ENCODE measurements at regions not wholly inside any gene's neighbourhood (a gene's known extent, or its start where the extent isn't known, plus 50 kb on each side); places are given as distances from the start of the nearest gene placed in this dataset.

DNA sequence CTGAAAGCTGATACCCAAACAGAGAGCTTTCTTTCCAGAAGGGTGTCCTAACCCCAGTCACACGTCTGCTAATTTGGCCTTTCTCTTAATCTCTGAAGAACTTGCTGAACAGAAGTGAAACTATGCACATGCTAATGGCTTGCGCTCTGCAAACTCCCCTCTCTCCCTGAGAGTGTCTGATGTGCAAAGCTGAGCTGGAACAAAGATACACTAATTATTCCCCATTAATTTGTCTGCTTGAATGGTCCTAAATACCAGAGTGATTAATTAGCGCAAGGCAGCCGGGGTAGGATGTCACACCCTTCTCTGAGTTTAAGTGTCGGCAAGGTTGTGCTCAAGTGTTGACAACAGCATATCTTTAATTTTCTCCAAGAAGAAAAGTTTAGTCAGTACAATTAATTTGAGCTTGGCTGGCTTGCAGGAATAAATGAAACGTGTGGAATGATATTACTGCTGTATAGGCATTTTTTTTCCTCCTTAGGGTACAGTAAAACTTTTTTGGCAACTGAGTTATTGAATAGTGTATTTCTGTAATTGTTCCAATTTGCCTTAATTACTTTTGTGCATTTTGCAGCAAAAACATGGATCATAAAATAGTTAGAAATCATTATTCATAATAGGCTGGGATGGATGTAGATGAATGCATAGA is 715.9 kb upstream of the POU3F2 start:
- 0 out of 2 replicates have a peak, but pooled peaks cover 5% of the 10 kb centered on the region for H3K27me3 ChIP-seq (replicated peaks)
- no peaks in the 10 kb centered on the region for H3K36me3 ChIP-seq
- H3K4me3 ChIP-seq, result no peak overlapping the region
- H3K9me3 ChIP-seq (replicated peaks), result no peaks in the 10 kb centered on the region
- H3K27ac ChIP-seq, result no peak overlapping the region
- DNase-seq (ENCODE audit: low read depth in 1 of 2, low spot score in 2 of 2), result no peak
- H3K4me1 ChIP-seq (replicated peaks), result no peaks in the 10 kb centered on the region

GRCh38 chr6:98124171-98124570 is 710.2 kb upstream of the POU3F2 start:
- DNase-seq (ENCODE audit: low read depth in 1 of 2, low spot score in 2 of 2), result no peak

GRCh38 chr6:98131290-98131990 is 702.9 kb upstream of the POU3F2 start:
- Histone ChIP-seq H3K4me3 (no peak overlapping the region), H3K36me3 (no peaks in the 10 kb centered on the region), H3K4me1 (replicated peaks) (no peaks in the 10 kb centered on the region), H3K27me3 (replicated peaks) (no peaks in the 10 kb centered on the region), H3K9me3 (replicated peaks) (no peaks in the 10 kb centered on the region), H3K27ac (no peak overlapping the region)
- no peak for DNase-seq (ENCODE audit: low read depth in 1 of 2, low spot score in 2 of 2)

More at GRCh38 chr6:98124171-98124570, 710.2 kb upstream of the POU3F2 start:
- H3K9me3 ChIP-seq (replicated peaks), result no peaks in the 10 kb centered on the region
- H3K4me1 ChIP-seq (replicated peaks), result no peaks in the 10 kb centered on the region
- H3K4me3 ChIP-seq, result no peak overlapping the region
- H3K27ac ChIP-seq, result no peak overlapping the region
- no peaks in the 10 kb centered on the region for H3K36me3 ChIP-seq
- no peaks in the 10 kb centered on the region for H3K27me3 ChIP-seq (replicated peaks)

- Histone ChIP-seq H3K27me3 (replicated peaks) (no peaks in the 10 kb centered on the region), H3K36me3 (no peaks in the 10 kb centered on the region), H3K4me3 (no peak overlapping the region), H3K9me3 (replicated peaks) (no peaks in the 10 kb centered on the region), H3K4me1 (replicated peaks) (no peaks in the 10 kb centered on the region), H3K27ac (no peak overlapping the region)
- no peak for DNase-seq (ENCODE audit: low read depth in 1 of 2, low spot score in 2 of 2)
Observed at GRCh38 chr6:98136333-98136732, 698.0 kb upstream of the POU3F2 start.

GRCh38 chr6:98137391-98137790 is 697.0 kb upstream of the POU3F2 start:
- Histone ChIP-seq H3K4me1 (replicated peaks) (no peaks in the 10 kb centered on the region), H3K36me3 (no peaks in the 10 kb centered on the region), H3K27me3 (replicated peaks) (no peaks in the 10 kb centered on the region), H3K27ac (no peak overlapping the region), H3K4me3 (no peak overlapping the region), H3K9me3 (replicated peaks) (no peaks in the 10 kb centered on the region)
- no peak for DNase-seq (ENCODE audit: low read depth in 1 of 2, low spot score in 2 of 2)

- H3K27ac ChIP-seq, result no peak overlapping the region
- no peak overlapping the region for H3K4me3 ChIP-seq
- H3K9me3 ChIP-seq (replicated peaks), result no peaks in the 10 kb centered on the region
- DNase-seq (ENCODE audit: low read depth in 1 of 2, low spot score in 2 of 2), result no peak
- no peaks in the 10 kb centered on the region for H3K27me3 ChIP-seq (replicated peaks)
- H3K4me1 ChIP-seq (replicated peaks), result no peaks in the 10 kb centered on the region
- no peaks in the 10 kb centered on the region for H3K36me3 ChIP-seq
Observed at GRCh38 chr6:98142839-98143238, 691.5 kb upstream of the POU3F2 start.

DNA sequence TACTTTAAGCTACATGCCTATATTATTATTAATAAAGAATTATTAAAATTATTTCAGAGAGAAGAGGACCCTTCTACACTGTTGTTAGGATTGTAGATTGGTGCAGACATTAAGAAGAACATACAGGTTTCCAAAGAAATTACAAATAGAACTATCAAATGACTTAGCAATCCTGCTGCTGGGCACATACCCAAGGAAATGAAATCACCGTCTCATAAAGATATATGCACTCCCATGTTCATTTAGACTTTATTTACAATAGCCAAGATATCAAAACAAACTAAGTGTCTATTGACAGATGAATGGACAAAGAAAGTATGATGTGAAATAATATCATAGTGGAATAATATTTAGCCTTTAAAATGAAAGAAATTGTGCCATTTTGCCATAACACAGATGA is 687.7 kb upstream of the POU3F2 start:
- no peak overlapping the region for H3K27ac ChIP-seq
- H3K27me3 ChIP-seq (replicated peaks), result no peaks in the 10 kb centered on the region
- H3K4me3 ChIP-seq, result no peak overlapping the region
- no peaks in the 10 kb centered on the region for H3K9me3 ChIP-seq (replicated peaks)
- DNase-seq (ENCODE audit: low read depth in 1 of 2, low spot score in 2 of 2), result no peak
- H3K4me1 ChIP-seq (replicated peaks), result no peaks in the 10 kb centered on the region
- no peaks in the 10 kb centered on the region for H3K36me3 ChIP-seq

DNA sequence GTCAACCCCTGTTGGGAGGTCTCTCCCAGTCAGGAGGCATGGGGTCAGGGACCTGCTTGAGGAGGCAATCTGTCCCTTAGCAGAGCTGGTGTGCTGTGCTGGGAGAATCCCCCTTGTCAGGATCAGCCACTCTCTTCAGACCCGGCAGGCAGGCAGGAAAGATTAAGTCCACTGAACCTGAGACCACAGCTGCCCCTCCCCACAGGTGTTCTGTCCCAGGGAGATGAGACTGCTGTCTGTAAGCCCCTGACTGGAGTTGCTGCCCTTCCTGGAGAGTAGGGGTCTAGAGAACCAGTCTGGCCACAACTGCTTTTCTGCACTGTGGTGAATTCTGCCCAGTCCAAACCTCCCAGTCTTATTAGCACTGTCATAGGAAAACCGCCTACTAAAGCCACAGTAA is 677.8 kb upstream of the POU3F2 start:
- Histone ChIP-seq H3K4me3 (no peak overlapping the region), H3K4me1 (replicated peaks) (no peaks in the 10 kb centered on the region), H3K9me3 (replicated peaks) (no peaks in the 10 kb centered on the region), H3K36me3 (no peaks in the 10 kb centered on the region), H3K27me3 (replicated peaks) (no peaks in the 10 kb centered on the region), H3K27ac (no peak overlapping the region)
- no peak for DNase-seq (ENCODE audit: low read depth in 1 of 2, low spot score in 2 of 2)

- no peak overlapping the region for H3K4me3 ChIP-seq
Observed at GRCh38 chr6:98179606-98180005, 654.8 kb upstream of the POU3F2 start.

GRCh38 chr6:98200084-98200483 is 634.3 kb upstream of the POU3F2 start:
- H3K9me3 ChIP-seq (replicated peaks), result no peaks in the 10 kb centered on the region
- no peak for DNase-seq (ENCODE audit: low read depth in 1 of 2, low spot score in 2 of 2)
- no peaks in the 10 kb centered on the region for H3K4me1 ChIP-seq (replicated peaks)
- H3K4me3 ChIP-seq, result no peak overlapping the region
- H3K27me3 ChIP-seq (replicated peaks), result no peaks in the 10 kb centered on the region
- H3K36me3 ChIP-seq, result no peaks in the 10 kb centered on the region
- H3K27ac ChIP-seq, result no peak overlapping the region

More at GRCh38 chr6:98179606-98180005, 654.8 kb upstream of the POU3F2 start:
- no peaks in the 10 kb centered on the region for H3K27me3 ChIP-seq (replicated peaks)
- DNase-seq (ENCODE audit: low read depth in 1 of 2, low spot score in 2 of 2), result no peak
- no peaks in the 10 kb centered on the region for H3K4me1 ChIP-seq (replicated peaks)
- H3K27ac ChIP-seq, result no peak overlapping the region
- H3K36me3 ChIP-seq, result no peaks in the 10 kb centered on the region
- no peaks in the 10 kb centered on the region for H3K9me3 ChIP-seq (replicated peaks)

GRCh38 chr6:98203170-98203806 is 631.1 kb upstream of the POU3F2 start:
- Histone ChIP-seq H3K27ac (no peak overlapping the region), H3K4me1 (replicated peaks) (no peaks in the 10 kb centered on the region), H3K36me3 (no peaks in the 10 kb centered on the region), H3K4me3 (no peak overlapping the region), H3K27me3 (replicated peaks) (no peaks in the 10 kb centered on the region), H3K9me3 (replicated peaks) (no peaks in the 10 kb centered on the region)
- no peak for DNase-seq (ENCODE audit: low read depth in 1 of 2, low spot score in 2 of 2)

DNA sequence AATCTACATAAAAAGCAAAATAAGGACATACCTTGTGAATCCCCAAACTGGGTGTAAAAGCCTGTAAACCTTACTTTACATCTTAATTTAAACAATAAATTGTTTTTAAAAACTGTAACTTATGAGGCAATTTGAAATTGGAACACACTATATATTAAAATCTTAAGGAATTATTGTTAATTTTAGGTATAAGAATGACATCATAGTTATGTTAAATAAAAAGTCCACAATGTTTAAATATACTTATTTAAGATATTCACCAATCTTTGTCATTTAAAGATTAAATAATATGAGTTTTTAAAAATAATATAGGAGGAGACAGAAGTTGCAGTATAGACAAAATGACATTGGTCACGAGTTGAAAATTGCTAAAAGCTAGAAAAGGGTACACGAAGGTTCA is 621.9 kb upstream of the POU3F2 start:
- H3K27me3 ChIP-seq (replicated peaks), result no peaks in the 10 kb centered on the region
- no peak overlapping the region for H3K27ac ChIP-seq
- H3K4me1 ChIP-seq (replicated peaks), result no peaks in the 10 kb centered on the region
- no peak for DNase-seq (ENCODE audit: low read depth in 1 of 2, low spot score in 2 of 2)
- no peaks in the 10 kb centered on the region for H3K36me3 ChIP-seq
- H3K9me3 ChIP-seq (replicated peaks), result no peaks in the 10 kb centered on the region
- no peak overlapping the region for H3K4me3 ChIP-seq

DNA sequence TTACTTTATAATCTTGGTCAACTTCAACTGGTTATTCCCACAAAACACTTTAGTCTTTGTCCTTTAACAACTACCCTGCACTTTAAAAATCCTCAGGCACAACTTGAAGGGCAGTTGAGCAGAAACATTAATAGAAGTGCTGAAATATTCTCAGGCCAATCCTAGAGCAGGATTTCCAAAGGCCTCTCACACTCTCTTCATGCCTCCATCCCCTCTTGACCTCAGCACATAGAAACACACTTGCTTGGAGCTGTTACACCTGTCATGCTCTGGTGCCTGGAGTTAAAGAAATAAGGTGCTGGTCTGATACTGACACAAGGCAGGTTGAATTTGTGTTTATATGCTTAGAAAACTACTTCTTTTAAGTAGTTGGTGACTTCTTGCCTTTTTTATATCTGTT is 618.8 kb upstream of the POU3F2 start:
- no peak for DNase-seq (ENCODE audit: low read depth in 1 of 2, low spot score in 2 of 2)
- no peak overlapping the region for H3K4me3 ChIP-seq
- no peaks in the 10 kb centered on the region for H3K36me3 ChIP-seq
- no peaks in the 10 kb centered on the region for H3K4me1 ChIP-seq (replicated peaks)
- no peaks in the 10 kb centered on the region for H3K9me3 ChIP-seq (replicated peaks)
- H3K27me3 ChIP-seq (replicated peaks), result no peaks in the 10 kb centered on the region
- H3K27ac ChIP-seq, result no peak overlapping the region

GRCh38 chr6:98230250-98230649 is 604.1 kb upstream of the POU3F2 start:
- no peak overlapping the region for H3K4me3 ChIP-seq
- H3K27ac ChIP-seq, result no peak overlapping the region
- no peak for DNase-seq (ENCODE audit: low read depth in 1 of 2, low spot score in 2 of 2)

More at GRCh38 chr6:98230250-98230649, 604.1 kb upstream of the POU3F2 start:
- Histone ChIP-seq H3K4me1 (replicated peaks) (no peaks in the 10 kb centered on the region), H3K36me3 (no peaks in the 10 kb centered on the region), H3K27me3 (replicated peaks) (no peaks in the 10 kb centered on the region), H3K9me3 (replicated peaks) (no peaks in the 10 kb centered on the region; the same call in 1 of the 2 replicates)
